Esophagus squamous epithelium (tissue), 5 donors: ENCODE measurements at regions not wholly inside any gene's neighbourhood (a gene's known extent, or its start where the extent isn't known, plus 50 kb on each side); places are given as distances from the start of the nearest gene placed in this dataset.

Source experiments
- DNase-seq: peaks from one replicate; lab custom pipeline; 2025; lab: John Stamatoyannopoulos, UW
- H3K27ac ChIP-seq, 4 donors: fragments of 200-600 bp; sonication (generic); one replicate each; pipeline ENCODE4 v1.5.1; 2016 to 2019; ENCODE audit warnings: mild to moderate bottlenecking in 1 of 4
- H3K27me3 ChIP-seq, 4 donors: fragments of 200-600 bp; sonication (generic); 1 replicate in 3 of 4; 2 replicates in 1 of 4; pipeline versions ENCODE4 v1.5.1 to v1.6.0; 2017 to 2021; ENCODE audit warnings: antibody characterized with exemption in 1 of 4
- H3K36me3 ChIP-seq, 3 donors: fragments of 200-600 bp; sonication (generic); one replicate each; pipeline ENCODE4 v1.5.1; 2016 to 2019
- H3K4me1 ChIP-seq, 3 donors: fragments of 200-600 bp; sonication (generic); one replicate each; pipeline ENCODE4 v1.5.1; 2017 to 2019
- H3K4me3 ChIP-seq, 4 donors: fragments of 200-600 bp; sonication (generic); 1 replicate in 3 of 4; 2 replicates in 1 of 4; pipeline ENCODE4 v1.5.1; 2016 to 2019; ENCODE audit warnings: mild to moderate bottlenecking in 2 of 4, moderate library complexity in 1 of 4
- H3K9me3 ChIP-seq, 3 donors: fragments of 200-600 bp; sonication (generic); one replicate each; pipeline ENCODE4 v1.5.1; 2016 to 2019
- CTCF ChIP-seq, 6 experiments: fragments of 450-650 bp in 4 of 6; fragments of 200-600 bp in 2 of 6; sonication (generic) in 2 of 6; IDR thresholded peaks; one replicate each; pipeline ENCODE4 v1.5.1; 2016 to 2019; ENCODE audit warnings: antibody characterized with exemption in 6 of 6, mild to moderate bottlenecking in 4 of 6, moderate library complexity in 4 of 6
- POLR2A ChIP-seq, 4 donors: fragments of 450-650 bp; IDR thresholded peaks; one replicate each; pipeline ENCODE4 v1.6.1; 2017; ENCODE audit warnings: antibody characterized with exemption in 4 of 4, mild to moderate bottlenecking in 4 of 4, moderate library complexity in 3 of 4
- WGBS, 2 donors: methylation state at CpG; one replicate each; pipeline ENCODE4 v1.1.5; 2018; 5-methylcytosine and 5-hydroxymethylcytosine counted together
- intact Hi-C: fragments of 100-400 bp; cut with DNase I; formaldehyde crosslinking; loops from one replicate; pipeline ENCODE4 v1.15.0; 2022
- donor health status: DM: yes; HTN: yes; CAD: no.

GRCh38 chr6:133815313-133815712, 73.6 kb upstream of the TCF21 start:
- no peaks in the 10 kb centered on the region for H3K27me3 ChIP-seq
- intact Hi-C loops = no loop called here
- no peak for DNase-seq
- H3K9me3 ChIP-seq = no peaks in the 10 kb centered on the region
- no peak overlapping the region for H3K4me3 ChIP-seq
- WGBS, 2 donors = 60 to 61% methylated on average over 2 of the region's 2 CpGs
- peaks cover 0 to 4% (median 0%) of the 10 kb centered on the region in 3 donors for H3K4me1 ChIP-seq
- H3K27ac ChIP-seq = peak overlapping the region in 2 of 4 donors; percentile 13 to 63
- TF ChIP-seq POLR2A (IDR thresholded peaks at IDR 0.05) (no peak), CTCF (IDR thresholded peaks at IDR 0.05) (no peak)
- no peaks in the 10 kb centered on the region for H3K36me3 ChIP-seq

GRCh38 chr6:133816171-133816570, 72.7 kb upstream of the TCF21 start:
- intact Hi-C loops = no loop called here
- H3K9me3 ChIP-seq = no peaks in the 10 kb centered on the region
- H3K4me3 ChIP-seq = no peak overlapping the region
- H3K4me1 ChIP-seq = peaks cover 0 to 4% (median 0%) of the 10 kb centered on the region in 3 donors
- H3K27me3 ChIP-seq = no peaks in the 10 kb centered on the region
- WGBS, 2 donors = 58 to 81% methylated on average over 1 of the region's 1 CpG
- DNase-seq = no peak
- no peaks in the 10 kb centered on the region for H3K36me3 ChIP-seq
- no peak for TF ChIP-seq POLR2A (IDR thresholded peaks at IDR 0.05)
- TF ChIP-seq CTCF (IDR thresholded peaks at IDR 0.05) = no peak
- H3K27ac ChIP-seq = no peak overlapping the region

- peak in 4 of 6 experiments; percentile 14 to 45 (median 33) for TF ChIP-seq CTCF (IDR thresholded peaks at IDR 0.05)
- TF ChIP-seq POLR2A (IDR thresholded peaks at IDR 0.05) = no peak
- H3K9me3 ChIP-seq = no peaks in the 10 kb centered on the region
- intact Hi-C loops = no loop called here
- no peak overlapping the region for H3K4me3 ChIP-seq
- H3K27ac ChIP-seq = no peak overlapping the region
- no peak for DNase-seq
- H3K36me3 ChIP-seq = no peaks in the 10 kb centered on the region
- 67 to 77% methylated on average over 9 of the region's 9 CpGs for WGBS, 2 donors
- no peaks in the 10 kb centered on the region for H3K27me3 ChIP-seq
- H3K4me1 ChIP-seq = peaks cover 0 to 4% (median 0%) of the 10 kb centered on the region in 3 donors
Observed at GRCh38 chr6:133817460-133818047, 71.4 kb upstream of the TCF21 start.

GRCh38 chr6:133818320-133818719, 70.6 kb upstream of the TCF21 start:
- DNase-seq = no peak
- no peak overlapping the region for H3K4me3 ChIP-seq
- intact Hi-C loops = no loop called here
- H3K27me3 ChIP-seq = no peaks in the 10 kb centered on the region
- TF ChIP-seq POLR2A (IDR thresholded peaks at IDR 0.05) (no peak), CTCF (IDR thresholded peaks at IDR 0.05) (no peak)
- H3K27ac ChIP-seq = no peak overlapping the region
- 56 to 72% methylated on average over 6 of the region's 6 CpGs for WGBS, 2 donors
- H3K4me1 ChIP-seq = peaks cover 0 to 4% (median 0%) of the 10 kb centered on the region in 3 donors
- no peaks in the 10 kb centered on the region for H3K9me3 ChIP-seq
- no peaks in the 10 kb centered on the region for H3K36me3 ChIP-seq

- H3K27ac ChIP-seq = no peak overlapping the region
- no peaks in the 10 kb centered on the region for H3K9me3 ChIP-seq
- no peak for DNase-seq
- no peaks in the 10 kb centered on the region for H3K36me3 ChIP-seq
- intact Hi-C loops = no loop called here
- WGBS, 2 donors = 60 to 75% methylated on average over 3 of the region's 3 CpGs
- no peak for TF ChIP-seq CTCF (IDR thresholded peaks at IDR 0.05)
- TF ChIP-seq POLR2A (IDR thresholded peaks at IDR 0.05) = no peak
- no peak overlapping the region for H3K4me3 ChIP-seq
- H3K4me1 ChIP-seq = peaks cover 0 to 3% (median 0%) of the 10 kb centered on the region in 3 donors
- H3K27me3 ChIP-seq = no peaks in the 10 kb centered on the region
Observed at GRCh38 chr6:133820208-133820607, 68.7 kb upstream of the TCF21 start.
